ENCODE measurements at regions not wholly inside any gene's neighbourhood (a gene's known extent, or its start where the extent isn't known, plus 50 kb on each side); places are given as distances from the start of the nearest gene placed in this dataset.

DNA sequence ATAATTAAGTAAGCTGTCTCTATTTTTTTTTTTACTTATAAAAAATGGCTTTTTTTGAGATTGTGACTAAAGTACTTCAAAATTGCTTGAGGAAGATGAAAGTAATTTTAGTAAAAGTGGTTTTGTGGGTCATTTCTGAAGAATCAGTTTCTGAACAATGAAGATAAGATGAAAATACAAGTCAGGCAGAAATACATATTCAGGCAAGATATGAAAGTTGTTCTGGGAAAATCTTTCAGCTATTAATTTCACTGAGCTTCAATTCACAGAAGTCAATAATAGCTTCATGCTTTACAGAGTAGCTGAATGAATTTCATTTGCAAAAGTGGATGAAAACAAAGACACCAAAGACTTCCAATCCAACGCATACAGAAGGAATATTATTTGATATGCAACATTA lies 305.2 kb upstream of the ARSJ start (continued):
- TF ChIP-seq RBBP5 (IDR thresholded peaks at IDR 0.05; ENCODE audit: borderline replicate concordance, low read depth, low read length) (no peak), SIRT6 (IDR thresholded peaks at IDR 0.05; ENCODE audit: low read length) (no peak), BRCA1 (IDR thresholded peaks at IDR 0.05; ENCODE audit: low read depth, low read length) (no peak), RAD21 (IDR thresholded peaks at IDR 0.05 in 1 of 2, conservative IDR thresholded peaks at IDR 0.05 in 1 of 2; ENCODE audit: low read depth in 2 of 2, low read length in 2 of 2) (no peak), POU5F1 (IDR thresholded peaks at IDR 0.05; ENCODE audit: low read depth, low read length) (no peak)

All from H1 (cell line).